Progenitor cell of endocrine pancreas (in vitro differentiated cells): ENCODE measurements at regions not wholly inside any gene's neighbourhood (a gene's known extent, or its start where the extent isn't known, plus 50 kb on each side); places are given as distances from the start of the nearest gene placed in this dataset.

Source experiments
- DNase-seq: peaks from one replicate; pipeline ENCODE4 v3.0.0; 2021; ENCODE audit warnings: low spot score; ENCODE audit not compliant: unreplicated experiment
- H3K27ac Mint-ChIP-seq: 2 replicates; pipeline ENCODE4 v1.8.0; 2021; ENCODE audit warnings: mild to moderate bottlenecking, moderate library complexity, mixed read lengths
- H3K27me3 Mint-ChIP-seq: 2 replicates; pipeline ENCODE4 v1.8.0; 2021; ENCODE audit warnings: mixed read lengths
- H3K36me3 Mint-ChIP-seq: 2 replicates; pipeline ENCODE4 v1.8.0; 2022; ENCODE audit warnings: mixed read lengths; ENCODE audit not compliant: insufficient read depth
- H3K4me1 Mint-ChIP-seq: 2 replicates; pipeline ENCODE4 v1.8.0; 2021; ENCODE audit warnings: low read depth, mixed read lengths
- H3K4me3 Mint-ChIP-seq: 2 replicates; pipeline ENCODE4 v1.8.0; 2021; ENCODE audit warnings: low read depth, mild to moderate bottlenecking, moderate library complexity, mixed read lengths
- H3K9me3 Mint-ChIP-seq: 2 replicates; pipeline ENCODE4 v1.8.0; 2021; ENCODE audit warnings: low read depth, mixed read lengths
- CTCF ChIP-seq: fragments of 200-600 bp; sonication (generic); IDR thresholded peaks from one replicate; pipeline ENCODE4 v1.5.0; 2021; ENCODE audit warnings: antibody characterized with exemption, mild to moderate bottlenecking; ENCODE audit not compliant: unreplicated experiment

- Mint-ChIP-seq H3K36me3 (no peaks in the 10 kb centered on the region), H3K9me3 (peaks cover 4% of the 10 kb centered on the region), H3K27ac (no peak overlapping the region), H3K4me1 (no peaks in the 10 kb centered on the region), H3K27me3 (no peaks in the 10 kb centered on the region), H3K4me3 (no peak overlapping the region)
- no peak for DNase-seq
- no peak for TF ChIP-seq CTCF
These were observed 82.1 kb upstream of the IL33 start for GRCh38 chr9:6133346-6134063.

GRCh38 chr9:6132650-6133049 lies 83.0 kb upstream of the IL33 start:
- H3K27me3 Mint-ChIP-seq, result no peaks in the 10 kb centered on the region
- peak overlapping the region; percentile 71 for H3K27ac Mint-ChIP-seq
- no peaks in the 10 kb centered on the region for H3K36me3 Mint-ChIP-seq
- TF ChIP-seq CTCF, result no peak
- no peak for DNase-seq
- no peaks in the 10 kb centered on the region for H3K9me3 Mint-ChIP-seq
- no peaks in the 10 kb centered on the region for H3K4me1 Mint-ChIP-seq
- no peak overlapping the region for H3K4me3 Mint-ChIP-seq

GRCh38 chr9:6128030-6128429 lies 87.6 kb upstream of the IL33 start:
- H3K4me3 Mint-ChIP-seq, result no peak overlapping the region
- no peaks in the 10 kb centered on the region for H3K4me1 Mint-ChIP-seq
- no peak for TF ChIP-seq CTCF
- no peak for DNase-seq
- H3K27ac Mint-ChIP-seq, result no peak overlapping the region
- no peaks in the 10 kb centered on the region for H3K9me3 Mint-ChIP-seq
- H3K27me3 Mint-ChIP-seq, result no peaks in the 10 kb centered on the region
- no peaks in the 10 kb centered on the region for H3K36me3 Mint-ChIP-seq

GRCh38 chr9:6126377-6126776 lies 89.2 kb upstream of the IL33 start:
- no peak for DNase-seq
- H3K4me1 Mint-ChIP-seq, result no peaks in the 10 kb centered on the region
- H3K36me3 Mint-ChIP-seq, result no peaks in the 10 kb centered on the region
- H3K27ac Mint-ChIP-seq, result no peak overlapping the region
- no peaks in the 10 kb centered on the region for H3K9me3 Mint-ChIP-seq
- no peaks in the 10 kb centered on the region for H3K27me3 Mint-ChIP-seq
- TF ChIP-seq CTCF, result no peak
- H3K4me3 Mint-ChIP-seq, result no peak overlapping the region

GRCh38 chr9:6123416-6123815 lies 92.2 kb upstream of the IL33 start:
- H3K36me3 Mint-ChIP-seq, result no peaks in the 10 kb centered on the region
- no peak for DNase-seq
- no peak for TF ChIP-seq CTCF
- H3K9me3 Mint-ChIP-seq, result no peaks in the 10 kb centered on the region
- H3K4me3 Mint-ChIP-seq, result no peak overlapping the region
- H3K4me1 Mint-ChIP-seq, result no peaks in the 10 kb centered on the region
- no peak overlapping the region for H3K27ac Mint-ChIP-seq
- H3K27me3 Mint-ChIP-seq, result no peaks in the 10 kb centered on the region
